ENCODE measurements at regions not wholly inside any gene's neighbourhood (a gene's known extent, or its start where the extent isn't known, plus 50 kb on each side); places are given as distances from the start of the nearest gene placed in this dataset.

GRCh38 chr9:100686420-100686819 lies 108.5 kb downstream of the CAVIN4 start:
- TF ChIP-seq, protein P1, sequence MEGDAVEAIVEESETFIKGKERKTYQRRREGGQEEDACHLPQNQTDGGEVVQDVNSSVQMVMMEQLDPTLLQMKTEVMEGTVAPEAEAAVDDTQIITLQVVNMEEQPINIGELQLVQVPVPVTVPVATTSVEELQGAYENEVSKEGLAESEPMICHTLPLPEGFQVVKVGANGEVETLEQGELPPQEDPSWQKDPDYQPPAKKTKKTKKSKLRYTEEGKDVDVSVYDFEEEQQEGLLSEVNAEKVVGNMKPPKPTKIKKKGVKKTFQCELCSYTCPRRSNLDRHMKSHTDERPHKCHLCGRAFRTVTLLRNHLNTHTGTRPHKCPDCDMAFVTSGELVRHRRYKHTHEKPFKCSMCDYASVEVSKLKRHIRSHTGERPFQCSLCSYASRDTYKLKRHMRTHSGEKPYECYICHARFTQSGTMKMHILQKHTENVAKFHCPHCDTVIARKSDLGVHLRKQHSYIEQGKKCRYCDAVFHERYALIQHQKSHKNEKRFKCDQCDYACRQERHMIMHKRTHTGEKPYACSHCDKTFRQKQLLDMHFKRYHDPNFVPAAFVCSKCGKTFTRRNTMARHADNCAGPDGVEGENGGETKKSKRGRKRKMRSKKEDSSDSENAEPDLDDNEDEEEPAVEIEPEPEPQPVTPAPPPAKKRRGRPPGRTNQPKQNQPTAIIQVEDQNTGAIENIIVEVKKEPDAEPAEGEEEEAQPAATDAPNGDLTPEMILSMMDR (IDR thresholded peaks at IDR 0.05) = no peak

- TF ChIP-seq, protein P1 (IDR thresholded peaks at IDR 0.05) = no peak
Observed at GRCh38 chr9:100689635-100690034, 111.8 kb downstream of the CAVIN4 start.

- TF ChIP-seq, protein P1 (IDR thresholded peaks at IDR 0.05) = peak; percentile 32
Observed at GRCh38 chr9:100690438-100690837, 112.6 kb downstream of the CAVIN4 start.

DNA sequence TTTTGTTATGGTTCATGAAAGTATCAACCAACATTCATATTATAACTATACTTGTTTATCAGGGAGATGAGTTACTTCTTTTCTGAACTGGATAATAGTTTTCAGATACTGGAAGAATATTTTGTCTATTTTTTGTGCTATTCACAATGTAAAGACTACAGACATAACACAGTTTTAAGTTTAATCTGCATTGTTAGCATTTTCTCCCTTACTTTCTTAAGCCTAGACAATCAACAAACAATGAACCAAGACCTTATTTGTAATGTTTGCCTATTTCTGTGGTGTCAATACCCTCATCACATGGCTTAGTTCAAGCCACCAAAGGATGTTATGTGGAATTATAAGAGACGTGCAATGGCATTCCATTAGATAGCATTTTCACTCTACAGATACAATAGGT lies 119.5 kb downstream of the CAVIN4 start:
- TF ChIP-seq, protein P1 (IDR thresholded peaks at IDR 0.05) = no peak

DNA sequence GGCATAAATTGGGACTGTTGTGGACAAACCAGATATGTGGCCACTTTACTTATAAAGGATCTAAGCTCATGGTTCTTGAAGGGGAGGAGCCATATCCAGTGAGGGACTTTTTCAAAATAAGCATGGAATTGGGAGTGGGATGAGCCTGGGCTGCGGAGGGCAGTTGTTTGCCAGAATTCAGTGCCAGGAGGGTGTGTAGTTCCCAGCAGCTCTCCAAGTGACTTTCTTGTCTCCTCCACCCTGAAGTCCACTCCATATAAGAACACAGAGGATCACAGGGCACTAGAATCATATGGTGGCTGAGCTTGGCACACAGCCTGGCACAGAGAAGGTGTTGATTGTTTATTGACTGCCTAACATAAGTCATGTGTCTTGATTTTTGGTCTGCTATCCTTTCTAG lies 121.1 kb downstream of the CAVIN4 start:
- TF ChIP-seq, protein P1 (IDR thresholded peaks at IDR 0.05) = no peak

- TF ChIP-seq, protein P1 (IDR thresholded peaks at IDR 0.05) = no peak
Observed at GRCh38 chr9:100699668-100700067, 121.8 kb downstream of the CAVIN4 start.

DNA sequence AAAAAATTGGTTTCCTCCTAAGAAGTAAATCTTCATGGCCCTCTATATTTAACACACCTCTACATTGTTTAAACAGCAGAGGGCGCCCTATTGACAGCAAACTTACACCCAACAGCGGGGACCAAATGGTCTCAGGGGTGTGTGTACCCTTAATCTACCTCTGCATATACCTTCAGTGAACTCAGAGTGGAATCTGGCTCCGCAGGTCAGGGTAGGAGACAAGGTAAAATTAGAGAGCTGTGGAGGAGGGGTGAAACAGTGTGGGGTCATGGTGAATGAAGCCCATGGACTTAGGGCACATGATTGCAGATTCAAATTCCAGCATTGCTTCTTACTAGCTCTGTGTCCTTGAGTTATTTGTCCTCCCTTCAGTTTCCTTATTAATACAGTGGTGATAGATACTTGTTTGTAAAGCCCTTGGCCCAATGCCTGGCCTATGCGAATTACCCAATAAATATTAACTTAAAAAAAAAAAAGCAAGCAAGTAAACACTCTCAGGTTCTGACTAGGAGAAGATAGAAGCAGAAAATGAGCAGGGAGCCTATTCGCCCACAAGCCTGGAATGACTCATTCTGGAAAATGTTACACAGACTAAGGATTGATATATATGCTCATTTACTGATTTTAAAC lies 122.9 kb downstream of the CAVIN4 start:
- TF ChIP-seq, protein P1 (IDR thresholded peaks at IDR 0.05) = peak; percentile 78
